ENCODE measurements at regions not wholly inside any gene's neighbourhood (a gene's known extent, or its start where the extent isn't known, plus 50 kb on each side); places are given as distances from the start of the nearest gene placed in this dataset. TPM values are rescaled to one million over a fixed set of nuclear protein-coding genes. Genes with fewer than 3 reads are reported as not detected.
A peak's percentile ranks its signal among the peaks of the same experiment; 100 is the strongest.

- TF ChIP-seq EZH2 (IDR thresholded peaks at IDR 0.05; ENCODE audit: insufficient read depth, poor library complexity, severe bottlenecking) (no peak), EZH2phosphoT487 (IDR thresholded peaks at IDR 0.05; ENCODE audit: insufficient read depth, low read depth) (no peak)
- no peaks in the 10 kb centered on the region for H4K20me1 ChIP-seq (ENCODE audit: insufficient read depth)
- peak overlapping the region; percentile 73 for H3K4me2 ChIP-seq (ENCODE audit: unreplicated experiment)
- H2AFZ ChIP-seq = peak overlapping the region; percentile 62; the same call in 1 of the 2 replicates
- no peak for DNase-seq
- H3K79me2 ChIP-seq (ENCODE audit: insufficient read depth) = no peaks in the 10 kb centered on the region
- no peaks in the 10 kb centered on the region for H3K27me3 ChIP-seq (replicated peaks; ENCODE audit: insufficient read depth)
- H3K9me2 ChIP-seq (ENCODE audit: insufficient read depth) = no peaks in the 10 kb centered on the region
- in situ Hi-C loops (cut with MboI) = no loop called here
- H3K4me3 ChIP-seq = no peak overlapping the region
- no peaks in the 10 kb centered on the region for H3K36me3 ChIP-seq (ENCODE audit: low read depth)
- 62 to 69% methylated on average over 8 of the region's 8 CpGs for WGBS, 2 experiments (ENCODE audit: low coverage in 1 of 2, low lambda C conversion rate in 2 of 2, missing lambda C conversion rate in 2 of 2)
- no peaks in the 10 kb centered on the region for H3K9me3 ChIP-seq (ENCODE audit: low read depth)
- H3F3A ChIP-seq (ENCODE audit: insufficient read depth) = peaks cover 18% of the 10 kb centered on the region; the same call in 1 of the 2 replicates
- no peak overlapping the region for H3K9ac ChIP-seq
- no peak overlapping the region for H3K27ac ChIP-seq
- H3K4me1 ChIP-seq (ENCODE audit: insufficient read depth) = peaks cover 16% of the 10 kb centered on the region
These were observed 55.8 kb upstream of the PDZRN3 start for GRCh38 chr3:73680391-73681095.

GRCh38 chr3:73677336-73678024 lies 52.7 kb upstream of the PDZRN3 start:
- DNase-seq = no peak
- Histone ChIP-seq H3K9ac (no peak overlapping the region), H3F3A (ENCODE audit: insufficient read depth) (peaks cover 17% of the 10 kb centered on the region; the same call in 1 of the 2 replicates), H3K9me3 (ENCODE audit: low read depth) (no peaks in the 10 kb centered on the region), H4K20me1 (ENCODE audit: insufficient read depth) (no peaks in the 10 kb centered on the region), H3K27ac (no peak overlapping the region), H3K4me1 (ENCODE audit: insufficient read depth) (peaks cover 16% of the 10 kb centered on the region), H3K36me3 (ENCODE audit: low read depth) (no peaks in the 10 kb centered on the region), H3K9me2 (ENCODE audit: insufficient read depth) (no peaks in the 10 kb centered on the region), H3K79me2 (ENCODE audit: insufficient read depth) (no peaks in the 10 kb centered on the region), H3K4me2 (ENCODE audit: unreplicated experiment) (no peak overlapping the region), H2AFZ (no peak overlapping the region), H3K4me3 (no peak overlapping the region), H3K27me3 (replicated peaks; ENCODE audit: insufficient read depth) (no peaks in the 10 kb centered on the region)
- 95 to 96% methylated on average over 7 of the region's 7 CpGs for WGBS, 2 experiments (ENCODE audit: low coverage in 1 of 2, low lambda C conversion rate in 2 of 2, missing lambda C conversion rate in 2 of 2)
- in situ Hi-C loops (cut with MboI) = no loop called here
- TF ChIP-seq EZH2 (IDR thresholded peaks at IDR 0.05; ENCODE audit: insufficient read depth, poor library complexity, severe bottlenecking) (no peak), EZH2phosphoT487 (IDR thresholded peaks at IDR 0.05; ENCODE audit: insufficient read depth, low read depth) (no peak)

Small RNA genes in the stretch of these regions (small RNA-seq; reads per million reads assigned to genes)
- gene RF00017 (ENCODE audit: low read depth, low replicate concordance) = not detected

All from GM23248 (cell line).